GM12864 (cell line): ENCODE measurements at regions not wholly inside any gene's neighbourhood (a gene's known extent, or its start where the extent isn't known, plus 50 kb on each side); places are given as distances from the start of the nearest gene placed in this dataset.
"Not testable (repeated sequence)": the region's sequence is repeated elsewhere in the genome, so short reads cannot be mapped to it uniquely, and the experiment has no call there.

Source experiments
- DNase-seq: peaks from one replicate; pipeline ENCODE4 v3.0.0-alpha.2; 2011; ENCODE audit warnings: low read depth
- H3K4me3 ChIP-seq: 2 replicates; pipeline ENCODE4 v1.5.1; 2011; ENCODE audit warnings: mild to moderate bottlenecking, low read depth, low read length, control low read depth
- CTCF ChIP-seq: IDR thresholded peaks from 2 replicates; pipeline ENCODE4 v1.5.1; 2011; ENCODE audit warnings: low read depth, mild to moderate bottlenecking, moderate library complexity, low read length, control low read depth, inconsistent platforms; ENCODE audit errors: missing control alignments

GRCh38 chr5:114148253-114148652 is 213.6 kb upstream of the KCNN2 start:
- DNase-seq, result no peak
- TF ChIP-seq CTCF, result no peak
- no peak overlapping the region for H3K4me3 ChIP-seq

GRCh38 chr5:114148728-114149127 is 213.1 kb upstream of the KCNN2 start:
- DNase-seq, H3K4me3 ChIP-seq: not testable (repeated sequence)

DNA sequence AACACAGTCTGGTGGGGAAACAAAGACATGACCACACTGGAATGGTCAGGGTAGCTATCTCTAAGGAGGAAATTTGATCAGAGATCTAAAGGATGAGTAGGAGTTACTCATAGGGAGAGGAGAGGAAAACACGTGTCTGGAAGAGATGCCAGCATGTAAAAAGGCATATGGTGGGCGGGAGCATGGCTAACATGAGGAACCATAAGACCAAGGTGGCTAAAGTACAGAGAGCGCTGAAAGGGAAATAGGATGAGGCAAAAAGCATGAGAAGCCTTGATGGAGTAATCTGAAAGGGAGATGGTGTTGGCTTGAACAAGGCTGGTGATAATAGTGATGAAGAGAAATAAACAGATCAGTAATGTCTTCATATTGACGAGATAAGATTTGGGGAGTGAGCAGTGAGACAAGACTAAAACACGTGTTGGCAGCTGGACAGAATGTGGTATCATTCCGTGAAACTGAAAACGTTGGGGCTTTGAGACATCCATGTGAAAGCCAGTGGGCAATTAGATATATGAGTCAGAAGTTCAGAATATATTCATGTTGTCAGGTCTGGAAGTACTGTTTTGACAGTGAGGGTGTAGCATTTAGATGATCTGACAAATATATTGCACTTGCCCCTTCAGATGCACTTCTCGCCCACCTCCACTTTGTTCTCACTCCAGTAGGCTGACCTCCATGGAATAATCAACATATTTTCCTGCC is 209.1 kb upstream of the KCNN2 start:
- DNase-seq, result no peak
- H3K4me3 ChIP-seq, result no peak overlapping the region
- TF ChIP-seq CTCF, result no peak

DNA sequence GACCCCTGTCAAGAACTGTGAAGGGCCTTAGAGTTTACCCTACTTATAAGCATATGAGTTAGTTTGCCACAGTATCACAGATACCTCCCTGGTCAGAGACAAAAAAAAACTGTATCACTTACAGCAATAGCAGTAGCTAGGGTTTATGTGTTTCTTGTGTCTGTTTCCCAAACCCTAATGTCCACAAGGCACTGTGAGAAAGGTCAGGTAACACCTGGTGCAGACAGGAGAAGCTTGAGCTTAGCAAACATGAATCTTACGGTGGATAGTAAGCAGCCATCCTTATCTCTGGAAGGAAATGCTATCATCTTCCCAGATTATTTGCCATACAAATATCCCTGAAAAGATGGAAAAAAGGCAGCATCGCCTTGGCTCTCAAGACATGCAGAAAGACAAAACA is 208.5 kb upstream of the KCNN2 start:
- H3K4me3 ChIP-seq, result no peak overlapping the region
- no peak for TF ChIP-seq CTCF
- DNase-seq, result no peak

GRCh38 chr5:114153833-114154232 is 208.0 kb upstream of the KCNN2 start:
- no peak for TF ChIP-seq CTCF
- no peak overlapping the region for H3K4me3 ChIP-seq
- DNase-seq, result no peak

DNA sequence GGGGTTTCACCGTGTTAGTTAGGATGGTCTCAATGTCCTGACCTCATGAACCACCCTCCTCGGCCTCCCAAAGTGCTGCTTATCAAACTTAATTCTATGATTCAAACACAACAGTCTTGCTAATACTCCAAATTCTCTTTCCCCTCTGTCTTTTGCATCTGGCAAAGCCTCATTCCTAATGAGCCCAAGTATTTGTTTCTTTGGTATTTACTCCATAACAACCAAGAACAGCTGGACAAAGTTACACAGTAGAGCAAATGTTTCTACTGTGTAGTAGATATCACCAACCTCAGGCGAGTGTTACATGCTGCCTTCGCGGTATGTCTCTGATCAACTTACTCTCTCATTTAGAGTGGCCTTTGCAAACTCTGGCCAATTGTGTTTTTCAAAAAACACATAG is 195.8 kb upstream of the KCNN2 start:
- TF ChIP-seq CTCF, result no peak
- no peak for DNase-seq
- H3K4me3 ChIP-seq, result no peak overlapping the region

DNA sequence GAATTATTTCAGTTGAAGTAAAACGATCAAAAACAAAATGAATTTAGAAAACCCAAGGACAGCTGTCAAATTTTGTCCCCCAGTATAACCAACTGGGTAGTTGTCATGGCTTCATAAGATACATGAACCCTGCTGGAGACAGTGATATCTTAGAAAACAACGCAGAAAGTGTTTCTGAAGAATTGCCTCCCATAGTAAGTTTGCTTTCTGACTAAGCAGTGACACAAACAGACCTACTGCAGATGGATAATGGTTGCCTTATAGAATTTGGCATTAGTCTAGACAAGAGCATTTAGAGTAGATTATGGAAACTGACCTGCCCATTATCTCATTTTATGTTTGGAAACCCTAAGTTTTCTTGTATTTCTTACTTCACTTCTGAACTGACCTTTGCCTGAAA is 187.7 kb upstream of the KCNN2 start:
- TF ChIP-seq CTCF, result no peak
- no peak for DNase-seq
- H3K4me3 ChIP-seq, result no peak overlapping the region
